Activated T-cell treated with anti-CD3 and anti-CD28 coated beads, Interleukin-2, amount 50 U/mL, for 4 hours (primary cell): ENCODE measurements at regions not wholly inside any gene's neighbourhood (a gene's known extent, or its start where the extent isn't known, plus 50 kb on each side); places are given as distances from the start of the nearest gene placed in this dataset.
"Not testable (repeated sequence)": the region's sequence is repeated elsewhere in the genome, so short reads cannot be mapped to it uniquely, and the experiment has no call there.

ENCODE experiments used
- ATAC-seq, 2 donors: fragments of 200-7000 bp; cut with Tn5 transposase; one replicate each; pipeline ENCODE4 v1.10.0; 2021
- DNase-seq: peaks from one replicate; pipeline ENCODE4 v3.0.0-alpha.2; 2020
- H3K27me3 Mint-ChIP-seq: one replicate; pipeline ENCODE4 v1.8.0; 2021; ENCODE audit warnings: low read depth, mixed read lengths
- H3K36me3 Mint-ChIP-seq: one replicate; pipeline ENCODE4 v1.8.0; 2022; ENCODE audit warnings: mixed read lengths; ENCODE audit not compliant: insufficient read depth
- H3K4me1 Mint-ChIP-seq: one replicate; pipeline ENCODE4 v1.8.0; 2021; ENCODE audit warnings: low read depth, mixed read lengths
- H3K4me3 Mint-ChIP-seq: one replicate; pipeline ENCODE4 v1.8.0; 2021; ENCODE audit warnings: mild to moderate bottlenecking, moderate library complexity, mixed read lengths
- H3K9me3 Mint-ChIP-seq: one replicate; pipeline ENCODE4 v1.8.0; 2021; ENCODE audit warnings: mixed read lengths

DNA sequence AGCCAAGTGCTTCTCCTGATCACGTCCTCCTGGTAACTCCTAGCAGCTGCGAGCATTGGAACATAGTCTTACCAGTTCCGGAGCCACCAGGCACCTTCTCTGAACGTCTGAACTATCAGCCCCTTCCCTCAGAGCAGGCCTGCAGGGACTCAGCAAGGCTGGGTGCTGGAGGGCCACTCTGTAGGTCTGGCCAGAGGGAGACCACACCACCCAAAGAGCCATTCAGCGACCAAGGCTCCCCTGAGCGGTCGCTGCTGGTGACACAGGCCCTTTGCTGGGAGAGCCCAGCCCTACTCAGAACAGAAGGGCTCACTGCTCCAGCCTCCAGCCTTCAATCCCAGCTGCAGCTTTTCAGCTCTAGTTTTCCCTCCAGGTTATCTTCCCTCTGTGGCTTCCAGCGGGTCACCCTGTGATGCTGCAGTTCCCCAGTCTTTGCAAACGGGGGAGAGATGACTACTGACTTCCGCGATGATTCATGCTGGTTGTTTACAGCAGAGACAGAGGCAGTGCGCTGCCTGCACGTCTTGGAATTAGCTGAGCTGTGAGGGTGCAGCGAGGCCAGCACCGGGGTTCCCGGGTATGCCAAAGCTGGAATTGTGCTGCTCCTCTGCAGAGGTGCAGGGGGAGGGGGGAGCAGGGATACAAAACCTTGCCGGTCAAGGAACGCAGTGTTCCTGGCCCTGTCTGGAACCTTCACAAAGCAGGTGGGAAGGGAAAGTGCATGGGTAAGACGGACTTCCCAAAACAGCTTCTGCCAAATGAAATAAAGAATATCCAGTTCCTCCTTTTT is 161.4 kb downstream of the LY86 start:
- ATAC-seq, result peak; percentile 95 to 97
- H3K4me1 Mint-ChIP-seq, result peaks cover 14% of the 10 kb centered on the region
- no peaks in the 10 kb centered on the region for H3K36me3 Mint-ChIP-seq
- H3K27me3 Mint-ChIP-seq, result peaks cover 13% of the 10 kb centered on the region
- peak; percentile 15 for DNase-seq
- H3K4me3 Mint-ChIP-seq, result no peak overlapping the region
- no peaks in the 10 kb centered on the region for H3K9me3 Mint-ChIP-seq

DNA sequence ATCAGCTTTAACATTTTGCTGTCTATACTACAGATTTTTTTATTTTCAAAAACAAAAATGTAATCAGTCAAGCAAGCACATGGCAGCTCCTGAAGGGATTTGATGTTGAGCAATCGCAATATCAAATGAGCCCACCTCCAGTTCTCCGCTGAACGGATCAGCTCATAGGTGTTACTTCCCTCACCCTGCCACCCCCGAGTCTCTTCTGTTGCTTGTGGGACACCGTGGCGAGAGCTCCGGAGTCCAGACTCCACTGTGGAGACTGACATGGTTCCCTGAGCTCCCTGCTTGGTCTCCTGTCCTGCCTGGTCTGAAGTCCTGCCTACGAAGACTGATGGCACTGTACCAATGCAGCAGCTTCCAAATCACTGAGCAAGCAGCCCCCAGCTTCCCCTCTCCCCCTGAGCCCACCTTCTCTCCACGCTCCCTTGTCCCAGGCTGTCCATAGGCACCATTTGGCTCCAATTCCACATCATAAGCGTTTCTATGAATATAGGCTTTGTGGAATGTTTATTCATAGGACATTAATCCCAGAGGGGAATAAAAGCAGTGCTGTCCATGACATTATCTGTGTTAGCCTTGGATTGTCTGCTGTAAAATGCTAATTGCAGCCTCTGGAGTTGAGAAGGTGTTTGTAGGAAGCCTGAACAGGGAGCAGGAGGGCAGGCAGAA is 162.2 kb downstream of the LY86 start:
- DNase-seq, result no peak
- Mint-ChIP-seq H3K36me3 (no peaks in the 10 kb centered on the region), H3K9me3 (no peaks in the 10 kb centered on the region), H3K27me3 (peaks cover 14% of the 10 kb centered on the region), H3K4me1 (peaks cover 14% of the 10 kb centered on the region), H3K4me3 (no peak overlapping the region)
- no peak for ATAC-seq

DNA sequence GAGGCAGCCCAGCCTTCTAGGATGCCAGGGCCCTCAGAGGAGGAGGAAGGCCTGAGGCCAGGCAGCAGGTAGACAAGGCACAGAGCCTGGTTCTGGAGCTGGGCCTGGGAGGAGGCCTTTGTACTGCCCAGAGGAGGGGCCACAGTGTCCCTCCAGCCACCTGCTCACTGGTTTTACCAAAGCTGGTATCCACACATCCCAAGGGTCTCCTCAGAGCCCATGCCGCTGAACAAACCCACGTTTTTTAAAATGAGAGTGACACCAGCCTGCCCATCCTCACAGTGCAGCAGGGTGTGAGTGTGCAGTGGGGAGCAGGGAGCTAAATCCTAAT is 162.7 kb downstream of the LY86 start:
- H3K4me3 Mint-ChIP-seq, result no peak overlapping the region
- H3K9me3 Mint-ChIP-seq, result no peaks in the 10 kb centered on the region
- no peak for DNase-seq
- H3K27me3 Mint-ChIP-seq, result peaks cover 17% of the 10 kb centered on the region
- H3K4me1 Mint-ChIP-seq, result peaks cover 14% of the 10 kb centered on the region
- no peaks in the 10 kb centered on the region for H3K36me3 Mint-ChIP-seq
- peak in 1 of 2 donors; percentile 19 for ATAC-seq

DNA sequence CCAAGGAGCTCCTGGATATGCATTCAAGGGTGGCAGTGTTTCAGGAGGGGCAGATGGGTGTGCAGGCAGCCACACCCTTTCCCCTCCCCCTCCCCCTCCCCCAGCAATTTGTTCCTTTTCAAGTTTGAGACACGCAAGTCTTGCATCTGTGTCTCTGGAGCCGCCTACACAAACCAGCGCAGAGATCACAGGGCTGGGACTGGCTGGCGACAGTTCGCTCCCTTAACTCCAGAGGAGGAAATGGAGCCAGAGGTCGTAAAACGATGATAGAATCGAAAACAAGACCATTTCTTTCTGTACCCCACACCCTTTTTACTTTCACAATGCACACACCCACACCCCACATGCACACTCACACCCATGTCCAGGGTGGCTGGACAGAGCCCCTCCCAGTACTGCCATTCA is 163.1 kb downstream of the LY86 start:
- Mint-ChIP-seq H3K27me3 (peaks cover 17% of the 10 kb centered on the region), H3K9me3 (no peaks in the 10 kb centered on the region), H3K4me1 (peaks cover 14% of the 10 kb centered on the region), H3K36me3 (no peaks in the 10 kb centered on the region), H3K4me3 (no peak overlapping the region)
- peak; percentile 16 for DNase-seq
- ATAC-seq, result peak in 1 of 2 donors; percentile 35

DNA sequence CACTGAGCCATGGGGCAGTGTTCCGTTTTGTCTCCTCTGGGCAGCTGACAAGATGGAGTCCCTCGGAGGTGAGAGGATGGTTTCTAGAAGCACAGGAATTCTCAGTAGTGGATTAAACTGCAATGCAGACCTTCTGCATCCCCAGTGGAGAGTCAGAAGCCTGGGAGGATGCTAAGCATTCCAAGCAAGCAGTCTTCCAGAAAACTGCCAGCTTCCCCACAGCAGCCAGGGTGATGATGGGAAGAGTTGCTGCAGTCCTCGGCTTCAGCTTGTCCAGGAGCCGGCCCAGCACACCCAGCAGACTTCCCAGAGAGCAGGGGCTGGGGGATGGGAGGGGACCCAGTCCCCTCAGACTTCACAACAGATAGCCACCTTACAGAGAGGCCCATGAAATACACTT is 163.6 kb downstream of the LY86 start:
- H3K36me3 Mint-ChIP-seq, result no peaks in the 10 kb centered on the region
- no peak overlapping the region for H3K4me3 Mint-ChIP-seq

DNA sequence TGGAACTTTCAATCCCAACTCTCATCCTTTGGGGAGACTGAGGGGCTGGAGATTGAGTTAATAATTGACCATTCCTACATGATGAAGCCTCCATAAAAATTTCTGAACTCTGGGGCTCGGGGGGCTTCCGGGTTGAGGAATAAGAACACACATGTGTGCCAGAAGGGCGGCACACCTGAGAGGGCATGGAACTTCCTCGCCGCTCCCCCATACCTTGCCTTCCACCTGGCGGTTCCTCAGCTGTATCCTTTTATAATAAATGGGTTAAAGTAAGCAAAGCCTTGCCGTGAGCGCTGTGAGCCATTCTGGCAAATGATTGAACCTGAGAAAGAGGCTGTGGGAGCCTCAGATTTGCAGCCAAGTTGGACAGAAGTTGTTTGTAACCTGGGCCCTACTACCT is 164.8 kb downstream of the LY86 start:
- Mint-ChIP-seq H3K27me3 (peaks cover 8% of the 10 kb centered on the region), H3K4me3 (no peak overlapping the region), H3K9me3 (no peaks in the 10 kb centered on the region), H3K4me1 (peaks cover 14% of the 10 kb centered on the region), H3K36me3 (no peaks in the 10 kb centered on the region)
- ATAC-seq (no peak), DNase-seq (no peak)

More for the DNA sequence above, 163.6 kb downstream of the LY86 start:
- Mint-ChIP-seq H3K4me1 (peaks cover 14% of the 10 kb centered on the region), H3K27me3 (peaks cover 13% of the 10 kb centered on the region), H3K9me3 (no peaks in the 10 kb centered on the region)
- ATAC-seq (no peak), DNase-seq (no peak)

DNA sequence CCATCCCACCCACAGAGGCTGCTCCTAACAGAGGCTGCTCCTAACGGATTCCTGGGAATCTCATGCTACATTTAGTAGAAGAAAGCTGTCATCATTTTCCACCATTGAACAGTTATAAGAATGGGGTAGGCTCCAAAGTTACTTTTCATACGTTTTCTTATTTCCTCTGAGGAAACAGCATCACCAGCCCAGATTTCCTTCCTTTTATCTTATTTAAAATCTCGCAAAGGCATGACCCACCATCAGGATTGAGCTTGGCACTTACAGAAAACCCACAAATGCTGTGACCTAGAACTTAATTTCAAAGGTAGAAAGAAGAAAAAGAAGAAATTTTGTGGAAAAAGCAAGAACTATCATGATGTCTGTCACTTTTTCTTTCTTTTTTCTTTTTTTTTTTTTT is 168.0 kb downstream of the LY86 start:
- DNase-seq (no peak), ATAC-seq (no peak)
- peaks cover 6% of the 10 kb centered on the region for H3K4me1 Mint-ChIP-seq
- H3K27me3 Mint-ChIP-seq, result peaks cover 3% of the 10 kb centered on the region
- H3K9me3 Mint-ChIP-seq, result no peaks in the 10 kb centered on the region
- H3K36me3 Mint-ChIP-seq, result no peaks in the 10 kb centered on the region
- H3K4me3 Mint-ChIP-seq, result no peak overlapping the region

DNA sequence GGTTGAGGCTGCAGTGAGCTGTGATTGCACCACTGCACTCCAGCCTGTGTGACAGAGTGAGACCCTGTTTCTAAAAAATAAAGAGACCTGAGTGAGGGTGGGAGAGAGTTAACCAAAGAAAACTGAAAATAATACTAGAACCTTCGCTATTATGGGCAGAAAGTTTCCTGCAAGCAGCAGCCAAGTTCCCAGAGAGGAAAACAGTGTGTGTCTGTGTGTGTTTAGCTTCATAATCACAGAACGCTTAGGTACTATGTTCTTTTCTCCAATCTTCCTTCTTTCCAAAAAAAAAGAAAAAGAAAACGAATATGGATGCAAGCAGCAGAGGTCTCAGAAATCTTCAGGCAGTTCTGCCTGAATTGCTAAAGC is 170.0 kb downstream of the LY86 start:
- H3K9me3 Mint-ChIP-seq, result no peaks in the 10 kb centered on the region
- H3K4me1 Mint-ChIP-seq, result no peaks in the 10 kb centered on the region
- no peaks in the 10 kb centered on the region for H3K36me3 Mint-ChIP-seq
- no peak for ATAC-seq
- DNase-seq, result no peak
- H3K27me3 Mint-ChIP-seq, result peaks cover 3% of the 10 kb centered on the region
- H3K4me3 Mint-ChIP-seq, result no peak overlapping the region

DNA sequence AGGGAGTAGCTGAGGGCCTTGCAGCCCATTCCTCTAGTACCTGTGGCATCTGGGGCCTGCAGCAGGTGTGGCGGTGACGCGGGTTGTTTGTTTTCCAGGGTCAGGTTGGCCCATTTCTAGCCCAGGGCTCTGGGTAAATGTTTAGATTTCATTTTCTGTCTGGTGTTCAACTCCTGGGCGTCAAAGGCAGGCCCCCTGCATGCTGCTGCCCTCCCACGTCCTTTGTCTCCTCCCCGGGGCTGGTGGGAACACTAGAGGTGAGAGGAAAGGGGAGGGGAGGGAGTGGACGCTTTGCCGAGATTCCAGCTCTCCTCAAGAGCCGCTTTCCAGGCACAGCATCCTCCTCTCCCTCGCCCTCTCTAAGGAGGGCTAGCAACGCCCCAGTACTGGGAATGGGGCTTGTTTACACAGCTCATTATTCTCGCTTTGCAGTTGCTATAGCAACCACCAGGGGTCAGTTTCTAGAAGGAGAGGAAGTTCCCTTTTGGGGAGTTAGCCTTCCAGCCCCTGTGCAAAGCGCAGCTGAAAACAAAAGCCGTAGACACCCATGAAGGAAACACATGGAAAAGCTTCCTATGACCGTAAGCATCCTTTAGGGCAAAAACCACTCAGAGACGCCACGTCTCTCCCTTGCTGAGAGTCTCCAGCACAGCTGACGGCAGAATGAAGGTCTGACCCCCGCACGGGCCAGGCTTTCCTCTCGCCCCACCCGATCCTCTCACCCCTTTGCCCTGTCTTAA is 170.6 kb downstream of the LY86 start:
- no peak for ATAC-seq
- Mint-ChIP-seq H3K27me3 (peaks cover 3% of the 10 kb centered on the region), H3K36me3 (no peaks in the 10 kb centered on the region), H3K4me1 (no peaks in the 10 kb centered on the region), H3K9me3 (no peaks in the 10 kb centered on the region), H3K4me3 (no peak overlapping the region)
- DNase-seq, result no peak

DNA sequence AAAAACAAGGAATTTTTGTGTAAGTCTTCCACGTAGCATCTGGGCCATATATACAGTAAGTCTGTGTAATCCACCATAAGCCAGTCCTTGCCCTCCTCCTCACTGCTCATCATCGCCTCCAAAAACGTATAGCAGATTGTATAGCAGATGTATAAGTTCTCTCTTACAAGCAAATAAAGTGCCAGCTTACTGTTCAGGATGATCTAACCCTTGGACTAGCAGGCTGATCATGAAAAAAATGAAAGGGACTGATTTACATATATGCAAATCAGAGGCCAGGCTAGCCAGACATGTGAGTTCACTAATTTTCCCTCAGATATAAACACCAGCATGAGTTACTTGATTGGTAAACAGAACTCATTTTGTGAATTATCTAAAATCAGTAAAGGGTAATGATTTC is 171.5 kb downstream of the LY86 start:
- H3K9me3 Mint-ChIP-seq, result no peaks in the 10 kb centered on the region
- no peak for ATAC-seq
- H3K4me1 Mint-ChIP-seq, result no peaks in the 10 kb centered on the region
- no peaks in the 10 kb centered on the region for H3K36me3 Mint-ChIP-seq
- H3K27me3 Mint-ChIP-seq, result peaks cover 3% of the 10 kb centered on the region
- no peak overlapping the region for H3K4me3 Mint-ChIP-seq
- DNase-seq, result no peak

DNA sequence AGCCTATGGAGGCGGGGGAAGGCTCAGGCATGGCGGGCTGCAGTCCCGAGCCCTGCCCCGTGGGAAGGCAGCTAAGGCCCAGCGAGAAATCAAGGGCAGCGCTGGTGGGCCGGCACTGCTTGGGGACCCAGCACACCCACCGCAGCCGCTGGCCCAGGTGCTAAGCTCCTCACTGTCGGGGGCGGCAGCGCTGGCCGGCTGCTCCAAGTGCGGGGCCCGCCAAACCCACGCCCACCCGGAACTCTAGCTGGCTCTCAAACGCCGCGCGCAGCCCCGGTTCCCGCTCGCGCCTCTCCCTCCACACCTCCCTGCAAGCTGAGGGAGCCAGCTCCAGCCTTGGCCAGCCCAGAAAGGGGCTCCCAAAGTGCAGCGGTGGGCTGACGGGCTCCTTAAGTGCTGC is 174.0 kb downstream of the LY86 start:
- H3K4me3 Mint-ChIP-seq, H3K9me3 Mint-ChIP-seq, H3K27me3 Mint-ChIP-seq, DNase-seq, H3K4me1 Mint-ChIP-seq, ATAC-seq, H3K36me3 Mint-ChIP-seq: not testable (repeated sequence)

DNA sequence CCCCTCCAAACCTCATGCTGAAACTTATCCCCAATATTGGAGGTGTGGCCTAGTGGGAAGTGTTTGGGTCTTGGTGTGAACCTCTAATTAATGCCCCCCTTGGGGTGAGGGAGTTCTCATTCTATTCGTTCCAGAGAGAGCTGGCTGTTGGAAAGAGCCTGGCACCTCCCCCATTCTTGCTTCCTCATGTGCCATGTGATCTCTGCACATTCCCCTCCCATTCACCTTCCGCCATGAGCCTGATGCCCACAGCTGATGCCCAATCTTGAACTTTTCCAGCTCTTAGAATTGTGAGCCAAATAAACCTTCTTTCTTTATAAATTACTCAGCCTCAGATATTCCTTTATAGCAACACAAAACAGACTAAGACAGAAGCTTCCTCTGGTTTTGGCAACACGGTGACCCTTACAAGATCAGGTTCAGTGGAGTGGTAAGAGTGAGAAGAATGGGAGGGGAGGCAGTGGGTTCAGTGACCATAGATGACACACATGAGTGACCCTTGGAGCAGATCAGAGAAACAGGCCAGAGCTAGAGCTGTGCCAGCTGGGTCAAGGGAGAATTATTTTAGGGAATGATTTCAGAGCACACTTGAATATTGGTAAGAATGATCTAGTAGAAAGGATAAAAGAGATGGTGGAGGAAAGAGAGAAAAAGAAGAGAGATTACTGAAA is 176.4 kb downstream of the LY86 start:
- Mint-ChIP-seq H3K4me1 (no peaks in the 10 kb centered on the region), H3K36me3 (no peaks in the 10 kb centered on the region), H3K9me3 (no peaks in the 10 kb centered on the region), H3K4me3 (no peak overlapping the region), H3K27me3 (peaks cover 3% of the 10 kb centered on the region)
- DNase-seq (no peak), ATAC-seq (no peak)

DNA sequence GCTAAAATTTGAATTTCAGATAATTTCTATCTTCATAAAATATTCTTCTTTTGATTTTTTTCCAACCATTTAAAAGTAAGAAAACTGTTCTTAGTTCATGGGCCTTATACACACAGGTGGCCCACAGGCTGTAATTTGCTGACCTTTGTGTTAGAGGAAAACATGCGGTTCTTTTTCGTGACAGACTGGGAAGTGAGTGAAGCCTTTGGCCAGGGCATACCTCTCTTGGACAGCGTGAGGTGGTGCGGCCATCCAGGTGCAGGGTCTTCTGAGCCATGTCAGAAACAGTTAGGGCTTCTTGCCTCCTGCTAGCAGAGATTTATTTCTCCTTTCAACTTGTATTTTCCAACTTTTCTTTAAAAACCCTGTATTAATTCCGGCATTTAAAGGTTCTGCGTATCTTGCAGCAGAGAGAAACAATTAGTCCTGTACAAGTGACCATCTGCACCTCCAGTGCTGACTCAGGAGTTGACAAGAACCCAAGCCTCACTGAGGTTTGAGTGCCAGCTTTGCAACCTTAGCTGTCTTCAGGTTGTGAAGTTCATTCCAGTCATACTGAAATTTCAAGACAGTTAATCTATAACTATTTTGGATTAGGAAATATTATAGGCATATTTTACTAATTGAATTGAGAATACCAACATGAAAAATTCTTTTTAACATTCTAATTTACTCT is 177.8 kb downstream of the LY86 start:
- no peaks in the 10 kb centered on the region for H3K36me3 Mint-ChIP-seq
- H3K27me3 Mint-ChIP-seq, result peaks cover 5% of the 10 kb centered on the region
- ATAC-seq (no peak), DNase-seq (no peak)
- H3K4me3 Mint-ChIP-seq, result no peak overlapping the region
- no peaks in the 10 kb centered on the region for H3K4me1 Mint-ChIP-seq
- H3K9me3 Mint-ChIP-seq, result no peaks in the 10 kb centered on the region

DNA sequence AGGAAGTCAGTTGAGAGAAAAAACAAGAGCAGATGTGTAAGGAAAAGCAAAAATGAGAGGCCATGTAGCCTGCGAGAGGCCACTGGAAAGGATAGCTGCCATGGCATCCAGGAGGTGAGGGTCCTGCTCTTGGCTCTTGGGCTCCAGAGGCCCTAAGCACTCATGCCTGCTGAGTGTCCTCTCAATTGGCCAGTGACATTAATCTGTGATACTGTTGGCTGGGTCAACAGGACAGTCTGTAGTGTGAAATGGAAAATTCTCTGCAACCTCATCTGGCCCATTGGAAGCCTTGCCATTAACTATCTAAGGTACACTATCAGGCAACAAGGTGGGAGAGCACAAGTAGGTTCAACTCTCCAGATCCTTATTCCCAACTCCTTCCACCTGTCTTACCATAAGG is 180.9 kb downstream of the LY86 start:
- H3K36me3 Mint-ChIP-seq, result no peaks in the 10 kb centered on the region
- no peaks in the 10 kb centered on the region for H3K4me1 Mint-ChIP-seq
- ATAC-seq, result no peak
- DNase-seq, result no peak
- H3K4me3 Mint-ChIP-seq, result no peak overlapping the region
- H3K9me3 Mint-ChIP-seq, result no peaks in the 10 kb centered on the region
- peaks cover 7% of the 10 kb centered on the region for H3K27me3 Mint-ChIP-seq
